Stimulated activated CD4-positive, alpha-beta T cell treated with anti-CD3 and anti-CD28 coated beads, TNF-alpha, amount 100 ng/mL, for 4 hours (primary cell): ENCODE measurements at regions not wholly inside any gene's neighbourhood (a gene's known extent, or its start where the extent isn't known, plus 50 kb on each side); places are given as distances from the start of the nearest gene placed in this dataset.
A peak's percentile ranks its signal among the peaks of the same experiment; 100 is the strongest.

Experiments used
- DNase-seq, 3 experiments: peaks; one replicate each; pipeline ENCODE4 v3.0.0-alpha.2; 2020; ENCODE audit warnings: low read depth in 3 of 3

- no peak for DNase-seq
Observed at GRCh38 chr2:34112161-34112560, 513.1 kb upstream of the FAM98A start.

DNA sequence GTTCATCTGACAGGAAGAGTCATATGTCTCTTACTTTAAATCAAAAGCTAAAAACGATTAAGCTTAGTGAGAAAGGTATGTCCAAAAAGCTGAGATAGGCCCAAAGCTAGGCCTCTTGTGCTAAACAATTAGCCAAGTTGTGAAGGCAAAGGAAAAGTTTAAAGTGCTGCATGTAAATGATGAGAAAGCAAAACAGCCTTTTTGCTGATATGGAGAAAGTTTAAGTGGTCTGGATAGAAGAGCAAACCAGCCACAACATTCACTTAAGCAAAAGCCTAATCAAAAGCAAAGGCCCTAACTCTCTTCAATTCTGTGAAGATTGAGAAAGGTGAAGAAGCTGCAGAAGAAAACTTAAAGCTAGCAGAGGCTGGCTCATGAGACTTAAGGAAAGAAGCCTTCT, 511.3 kb upstream of the FAM98A start:
- no peak for DNase-seq

DNA sequence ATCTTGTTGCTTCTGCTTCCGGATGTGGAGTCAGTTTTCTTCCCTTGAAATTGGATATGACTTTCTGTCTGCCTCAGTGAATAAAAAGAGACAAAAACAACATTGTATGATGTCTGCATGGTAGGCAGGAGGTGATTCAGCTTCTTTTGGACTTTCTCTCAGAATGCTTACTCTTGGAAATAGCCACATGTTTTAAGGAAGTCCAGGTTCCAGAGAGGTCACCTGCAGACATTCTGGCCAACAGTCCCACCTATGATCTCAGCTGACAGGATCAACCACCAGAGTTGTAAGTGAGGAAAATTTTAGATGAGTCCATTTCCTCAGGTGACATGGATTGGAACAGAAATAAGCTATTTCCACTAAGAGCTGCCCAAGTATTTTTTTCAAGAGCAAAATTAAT, 508.7 kb upstream of the FAM98A start:
- no peak for DNase-seq

- no peak for DNase-seq
Observed at GRCh38 chr2:34105006-34105767, 506.1 kb upstream of the FAM98A start.

DNA sequence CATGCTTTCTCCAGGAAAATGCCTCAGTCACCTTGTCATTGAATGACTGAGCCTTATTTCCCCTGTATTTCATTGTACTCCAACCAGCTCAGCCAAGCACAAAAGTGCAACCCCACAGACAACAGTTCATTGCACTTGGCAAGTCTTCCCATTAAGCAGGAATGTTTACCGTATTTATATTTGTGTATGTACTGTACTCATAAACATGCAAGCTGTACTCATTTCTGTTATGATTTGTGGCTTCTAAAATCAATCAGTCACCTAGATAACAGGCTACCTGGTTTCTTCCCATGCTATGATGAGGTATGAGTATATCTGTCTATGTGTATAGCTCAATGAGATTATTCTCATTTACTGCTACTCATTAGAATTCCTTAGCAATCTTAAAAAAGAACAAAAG, 505.5 kb upstream of the FAM98A start:
- no peak for DNase-seq

DNA sequence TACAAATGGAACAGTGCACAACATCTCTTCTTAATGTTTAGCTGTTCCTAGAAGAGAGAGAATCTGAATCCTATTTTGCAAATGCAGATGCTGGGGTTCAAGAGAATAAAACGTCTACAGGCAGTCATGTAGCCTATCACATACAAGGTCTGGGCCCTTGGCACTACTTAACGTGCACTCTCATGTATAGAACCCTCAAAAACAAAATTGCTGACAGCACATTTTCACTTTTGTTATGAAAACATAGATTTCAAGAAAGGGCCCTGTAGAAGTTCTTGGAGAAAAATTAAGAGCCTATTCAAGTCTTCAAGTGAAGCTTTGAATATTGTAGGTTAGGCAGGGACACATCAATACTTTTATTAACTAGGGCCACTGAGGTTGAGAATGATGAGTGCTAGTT, 504.3 kb upstream of the FAM98A start:
- no peak for DNase-seq

GRCh38 chr2:34102339-34102738, 503.2 kb upstream of the FAM98A start:
- no peak for DNase-seq

- DNase-seq, result no peak
Observed at GRCh38 chr2:34099377-34099776, 500.3 kb upstream of the FAM98A start.

- DNase-seq, result no peak
Observed at GRCh38 chr2:34098256-34098655, 499.2 kb upstream of the FAM98A start.

DNA sequence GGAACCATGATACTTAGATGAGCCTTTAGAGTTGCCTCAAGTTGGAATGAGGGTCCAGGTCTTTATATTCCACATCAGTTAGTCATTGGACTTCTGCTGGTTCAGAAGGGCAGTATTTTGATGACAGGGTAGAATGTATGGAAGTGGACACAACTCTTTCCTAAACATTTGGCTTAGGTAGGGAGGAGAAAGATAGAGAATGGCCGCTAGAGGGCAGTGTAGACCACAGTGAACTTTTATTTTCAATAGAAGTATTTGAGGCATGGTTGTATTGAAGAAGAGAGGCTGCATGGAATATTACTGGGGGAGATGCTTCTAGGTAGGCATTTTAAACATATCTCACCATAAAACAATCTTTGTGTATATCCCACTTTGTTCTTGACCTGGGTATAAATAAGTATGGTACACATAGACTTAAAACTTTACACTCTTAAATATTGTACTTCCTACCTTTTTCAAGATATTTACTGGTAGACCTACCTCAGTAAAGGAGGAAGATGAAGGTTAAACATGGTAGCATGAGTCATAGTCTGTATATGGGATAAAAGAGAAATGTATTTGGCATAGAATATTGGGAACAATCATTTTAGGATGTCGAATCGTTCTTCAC, 497.6 kb upstream of the FAM98A start:
- peak in 1 of 3 experiments; percentile 4 for DNase-seq

DNA sequence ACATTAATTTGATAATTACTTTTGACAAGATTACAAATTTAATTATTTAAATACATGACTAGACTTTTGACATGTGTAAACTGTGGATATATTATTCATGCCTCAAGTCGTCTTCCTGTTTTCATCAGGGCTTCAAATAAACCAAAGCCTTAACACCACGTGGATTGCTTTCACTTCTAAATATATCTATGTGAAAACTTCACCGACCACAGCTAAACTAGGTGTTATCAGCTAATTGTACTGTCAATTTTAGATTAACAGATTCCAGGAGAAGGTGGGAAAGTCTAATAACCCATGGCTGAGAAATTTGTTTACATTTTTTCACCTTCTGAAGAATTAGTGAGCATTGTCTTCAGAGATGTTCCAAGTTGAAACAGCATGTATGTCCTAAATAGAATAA, 494.7 kb upstream of the FAM98A start:
- no peak for DNase-seq

DNA sequence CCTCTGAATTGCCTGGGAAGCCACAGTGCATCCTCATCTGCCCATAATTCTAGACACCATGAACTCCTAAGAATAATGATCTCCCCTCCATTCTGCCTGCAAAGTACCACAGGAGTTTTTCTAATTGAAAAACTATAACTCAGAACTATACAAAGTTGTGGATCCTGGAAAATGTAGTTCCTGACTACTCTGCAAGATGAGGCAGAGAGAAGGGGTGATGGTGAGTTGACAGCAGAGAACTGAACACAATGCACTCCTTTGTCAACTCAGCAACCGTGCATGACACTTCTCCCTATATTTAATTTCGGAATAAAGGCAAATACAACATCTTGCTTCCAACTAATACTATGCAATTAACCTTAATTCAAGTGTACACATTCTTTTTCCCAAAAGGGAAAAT, 471.1 kb upstream of the FAM98A start:
- DNase-seq, result no peak

GRCh38 chr2:34069604-34070003, 470.5 kb upstream of the FAM98A start:
- DNase-seq, result no peak

DNA sequence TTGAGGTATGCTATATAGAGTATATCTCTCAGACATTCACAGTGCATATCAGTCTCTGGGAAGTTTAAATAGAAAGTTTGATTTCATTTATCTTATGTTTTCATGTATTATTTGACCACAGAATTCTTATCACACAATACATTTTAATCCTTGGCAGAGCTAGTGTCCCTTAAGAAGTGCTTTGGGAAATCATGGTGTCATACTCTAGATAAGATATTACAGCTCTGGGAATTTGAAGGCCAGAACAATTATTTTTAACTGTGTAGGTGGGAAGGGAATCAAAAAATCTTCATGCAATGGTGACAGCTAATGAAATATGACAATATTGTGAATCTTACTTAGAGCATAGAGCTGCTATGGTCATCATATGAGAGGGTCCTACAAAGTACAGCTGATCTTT, 451.3 kb upstream of the FAM98A start:
- no peak for DNase-seq

DNA sequence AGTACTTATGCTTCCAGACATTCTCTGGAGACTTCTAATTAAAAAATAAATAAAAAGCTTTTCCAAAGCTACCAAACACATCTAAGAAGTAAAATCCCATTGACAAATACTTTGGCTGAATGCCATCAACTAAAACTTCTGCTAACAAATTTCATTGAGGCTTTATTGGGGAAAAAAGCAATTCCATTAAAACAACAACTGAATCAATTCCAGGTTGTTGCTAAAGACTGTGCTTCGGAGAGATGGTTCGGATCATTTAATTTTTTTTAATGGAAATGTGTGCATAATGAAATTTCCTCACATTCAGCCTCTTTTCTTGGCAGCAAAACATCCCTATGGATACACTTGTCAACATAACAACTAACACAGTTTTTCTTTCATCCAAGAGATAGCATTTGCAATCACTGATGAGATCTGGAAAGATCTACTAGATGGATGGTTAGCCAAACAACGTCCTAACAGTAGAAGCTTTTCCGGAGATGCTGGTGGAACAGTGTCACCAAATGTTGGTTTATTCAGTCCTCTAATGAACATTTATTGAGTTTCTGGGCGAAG, 446.1 kb upstream of the FAM98A start:
- DNase-seq, result no peak

DNA sequence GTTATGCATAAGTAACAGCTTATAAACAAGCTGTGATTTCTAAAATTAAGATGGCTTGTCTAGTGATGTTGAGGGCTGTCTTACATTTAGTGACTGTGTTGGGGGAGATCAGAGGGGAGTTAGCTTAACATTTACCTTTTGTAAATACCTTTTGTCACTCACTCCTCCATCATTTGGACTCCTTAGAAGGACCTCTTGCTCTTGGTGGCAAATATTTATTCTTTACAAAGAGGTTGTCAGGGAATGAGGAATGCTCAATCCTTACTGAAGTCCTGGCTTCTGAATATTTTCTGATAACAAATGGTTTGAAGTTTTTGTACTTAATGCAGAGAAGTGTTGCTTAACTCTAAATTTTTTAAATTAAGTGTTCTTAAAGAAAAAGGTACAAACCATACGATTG, 438.8 kb upstream of the FAM98A start:
- DNase-seq, result no peak

GRCh38 chr2:34037157-34037556, 438.1 kb upstream of the FAM98A start:
- DNase-seq, result no peak

GRCh38 chr2:34031097-34031496, 432.0 kb upstream of the FAM98A start:
- DNase-seq, result no peak

- DNase-seq, result no peak
Observed at GRCh38 chr2:34030273-34030672, 431.2 kb upstream of the FAM98A start.

GRCh38 chr2:34029073-34029472, 430.0 kb upstream of the FAM98A start:
- no peak for DNase-seq

DNA sequence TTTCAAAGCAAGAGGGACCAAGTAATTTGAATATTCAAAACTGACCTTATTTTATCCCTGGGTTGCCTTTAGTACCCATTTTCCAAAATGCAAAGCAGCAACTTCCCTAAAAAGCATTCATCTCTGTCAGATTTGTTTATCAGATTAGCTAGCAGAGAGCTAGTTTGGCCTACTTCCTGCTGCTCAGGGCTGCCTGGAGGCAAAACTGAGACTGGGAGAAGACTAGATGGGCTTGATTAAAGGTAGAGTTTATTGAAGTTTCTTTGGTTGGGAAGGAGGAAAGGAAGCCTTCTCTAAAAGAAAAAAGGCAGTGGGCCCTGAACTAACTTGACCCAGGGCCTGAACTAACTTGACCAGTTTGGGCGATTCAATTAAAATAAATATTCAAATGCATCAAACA, 426.1 kb upstream of the FAM98A start:
- DNase-seq, result no peak

DNA sequence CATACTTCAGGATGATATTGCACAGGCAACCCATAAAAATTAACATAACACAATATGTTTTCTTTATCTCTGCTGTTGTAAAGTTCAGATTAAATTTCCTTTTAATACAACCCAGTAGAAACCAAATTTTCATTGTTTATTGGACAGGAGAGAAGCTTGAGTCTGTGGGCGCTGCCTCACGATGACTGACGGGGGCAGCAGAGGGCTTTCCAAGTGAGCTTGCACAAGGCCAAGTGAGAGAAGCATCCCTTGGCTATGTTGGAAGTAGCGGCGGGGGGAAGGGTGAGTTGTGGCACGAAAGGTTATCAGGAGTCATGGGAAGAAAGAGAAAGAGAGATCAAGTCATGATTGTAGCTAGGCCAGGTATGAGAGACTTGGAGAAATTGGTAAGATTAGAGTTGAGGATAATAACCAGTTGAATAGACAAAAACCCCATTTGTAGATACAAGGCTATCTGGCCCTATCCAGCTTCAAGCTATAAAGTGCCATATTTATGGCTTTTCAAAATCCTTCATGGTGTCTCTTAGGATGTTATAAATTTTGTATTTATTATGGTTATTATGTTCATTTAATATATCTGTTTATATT, 413.7 kb upstream of the FAM98A start:
- DNase-seq, result peak in 1 of 3 experiments; percentile 0

- DNase-seq, result no peak
Observed at GRCh38 chr2:34011684-34012083, 412.6 kb upstream of the FAM98A start.
